ENCODE measurements at regions not wholly inside any gene's neighbourhood (a gene's known extent, or its start where the extent isn't known, plus 50 kb on each side); places are given as distances from the start of the nearest gene placed in this dataset.

- TF ChIP-seq FOXA1 (IDR thresholded peaks at IDR 0.05) (no peak), SUZ12 (IDR thresholded peaks at IDR 0.05) (no peak), ELF4 (IDR thresholded peaks at IDR 0.05) (no peak), NFRKB (IDR thresholded peaks at IDR 0.05) (no peak), SP1 (IDR thresholded peaks at IDR 0.05) (no peak), PKNOX1 (IDR thresholded peaks at IDR 0.05) (no peak), TARDBP (IDR thresholded peaks at IDR 0.05) (no peak), BHLHE40 (IDR thresholded peaks at IDR 0.05; ENCODE audit: borderline replicate concordance) (no peak), HDGF (IDR thresholded peaks at IDR 0.05; ENCODE audit: borderline replicate concordance) (no peak), FOXM1 (IDR thresholded peaks at IDR 0.05; ENCODE audit: borderline replicate concordance) (no peak)
Observed at GRCh38 chr2:205885492-205886099, 200.4 kb downstream of the INO80D start.
